ENCODE measurements at regions not wholly inside any gene's neighbourhood (a gene's known extent, or its start where the extent isn't known, plus 50 kb on each side); places are given as distances from the start of the nearest gene placed in this dataset.

GRCh38 chr2:220463876-220464275 is 836.4 kb downstream of the SLC4A3 start:
- no peak overlapping the region for H3K4me3 ChIP-seq
- no peaks in the 10 kb centered on the region for H3K27me3 ChIP-seq

GRCh38 chr2:220465700-220466099 is 838.3 kb downstream of the SLC4A3 start:
- H3K36me3 ChIP-seq, result no peaks in the 10 kb centered on the region
- H4K20me1 ChIP-seq, result no peaks in the 10 kb centered on the region
- H3K4me3 ChIP-seq, result no peak overlapping the region
- H3K9me3 ChIP-seq (replicated peaks in 1 of 11), result no peaks in the 10 kb centered on the region
- H3K4me1 ChIP-seq, result no peaks in the 10 kb centered on the region
- H3K9ac ChIP-seq, result no peak overlapping the region
- TF ChIP-seq Cebpa-rat (IDR thresholded peaks at IDR 0.05), result no peak
- no peak overlapping the region for H3K4me2 ChIP-seq
- no peaks in the 10 kb centered on the region for H3K27me3 ChIP-seq
- no peak overlapping the region for H3K27ac ChIP-seq

More at GRCh38 chr2:220463876-220464275, 836.4 kb downstream of the SLC4A3 start:
- no peaks in the 10 kb centered on the region for H3K9me3 ChIP-seq (replicated peaks in 1 of 11)
- H3K9ac ChIP-seq, result no peak overlapping the region
- H3K36me3 ChIP-seq, result no peaks in the 10 kb centered on the region
- H4K20me1 ChIP-seq, result no peaks in the 10 kb centered on the region
- H3K4me1 ChIP-seq, result no peaks in the 10 kb centered on the region
- H3K4me2 ChIP-seq, result no peak overlapping the region
- H3K27ac ChIP-seq, result no peak overlapping the region
- no peak for TF ChIP-seq Cebpa-rat (IDR thresholded peaks at IDR 0.05)

- no peaks in the 10 kb centered on the region for H3K36me3 ChIP-seq
- H3K4me3 ChIP-seq, result no peak overlapping the region
- H4K20me1 ChIP-seq, result no peaks in the 10 kb centered on the region
- H3K4me1 ChIP-seq, result no peaks in the 10 kb centered on the region
- no peak for TF ChIP-seq Cebpa-rat (IDR thresholded peaks at IDR 0.05)
- H3K27ac ChIP-seq, result no peak overlapping the region
- H3K27me3 ChIP-seq, result no peaks in the 10 kb centered on the region
- H3K9me3 ChIP-seq (replicated peaks in 1 of 11), result no peaks in the 10 kb centered on the region
- H3K9ac ChIP-seq, result no peak overlapping the region
- H3K4me2 ChIP-seq, result no peak overlapping the region
Measured at GRCh38 chr2:220466251-220466691, 838.8 kb downstream of the SLC4A3 start.

GRCh38 chr2:220469201-220469600 is 841.8 kb downstream of the SLC4A3 start:
- Histone ChIP-seq H3K4me1 (no peaks in the 10 kb centered on the region), H3K4me2 (no peak overlapping the region), H3K27ac (no peak overlapping the region), H4K20me1 (no peaks in the 10 kb centered on the region), H3K9ac (no peak overlapping the region), H3K36me3 (no peaks in the 10 kb centered on the region), H3K27me3 (no peaks in the 10 kb centered on the region), H3K4me3 (no peak overlapping the region), H3K9me3 (replicated peaks in 1 of 11) (no peaks in the 10 kb centered on the region)
- no peak for TF ChIP-seq Cebpa-rat (IDR thresholded peaks at IDR 0.05)

GRCh38 chr2:220473611-220474010 is 846.2 kb downstream of the SLC4A3 start:
- Histone ChIP-seq H3K4me2 (no peak overlapping the region), H3K4me1 (no peaks in the 10 kb centered on the region), H3K27me3 (no peaks in the 10 kb centered on the region)

GRCh38 chr2:220476877-220477276 is 849.4 kb downstream of the SLC4A3 start:
- Histone ChIP-seq H3K36me3 (no peaks in the 10 kb centered on the region), H3K27ac (no peak overlapping the region), H4K20me1 (no peaks in the 10 kb centered on the region), H3K9ac (no peak overlapping the region), H3K4me2 (no peak overlapping the region), H3K4me1 (no peaks in the 10 kb centered on the region), H3K27me3 (no peaks in the 10 kb centered on the region), H3K4me3 (no peak overlapping the region), H3K9me3 (replicated peaks in 1 of 11) (no peaks in the 10 kb centered on the region)
- no peak for TF ChIP-seq Cebpa-rat (IDR thresholded peaks at IDR 0.05)

More at GRCh38 chr2:220473611-220474010, 846.2 kb downstream of the SLC4A3 start:
- Histone ChIP-seq H3K36me3 (no peaks in the 10 kb centered on the region), H3K4me3 (no peak overlapping the region), H3K9me3 (replicated peaks in 1 of 11) (no peaks in the 10 kb centered on the region), H3K27ac (no peak overlapping the region), H3K9ac (no peak overlapping the region), H4K20me1 (no peaks in the 10 kb centered on the region)
- no peak for TF ChIP-seq Cebpa-rat (IDR thresholded peaks at IDR 0.05)

- no peak overlapping the region for H3K4me2 ChIP-seq
- H3K4me3 ChIP-seq, result no peak overlapping the region
- no peak overlapping the region for H3K27ac ChIP-seq
- H3K9ac ChIP-seq, result no peak overlapping the region
- no peaks in the 10 kb centered on the region for H3K36me3 ChIP-seq
- no peak for TF ChIP-seq Cebpa-rat (IDR thresholded peaks at IDR 0.05)
- H3K9me3 ChIP-seq (replicated peaks in 1 of 11), result no peaks in the 10 kb centered on the region
- H3K27me3 ChIP-seq, result no peaks in the 10 kb centered on the region
- no peaks in the 10 kb centered on the region for H3K4me1 ChIP-seq
- H4K20me1 ChIP-seq, result no peaks in the 10 kb centered on the region
Measured at GRCh38 chr2:220478305-220479058, 851.1 kb downstream of the SLC4A3 start.

- Histone ChIP-seq H3K27ac (no peak overlapping the region), H3K9me3 (replicated peaks in 1 of 11) (no peaks in the 10 kb centered on the region), H3K4me1 (no peaks in the 10 kb centered on the region), H4K20me1 (no peaks in the 10 kb centered on the region), H3K4me2 (no peak overlapping the region), H3K27me3 (no peaks in the 10 kb centered on the region), H3K4me3 (no peak overlapping the region), H3K9ac (no peak overlapping the region), H3K36me3 (no peaks in the 10 kb centered on the region)
- no peak for TF ChIP-seq Cebpa-rat (IDR thresholded peaks at IDR 0.05)
Measured at GRCh38 chr2:220482716-220483115, 855.3 kb downstream of the SLC4A3 start.

GRCh38 chr2:220489121-220489520 is 861.7 kb downstream of the SLC4A3 start:
- Histone ChIP-seq H3K4me2 (no peak overlapping the region), H3K36me3 (no peaks in the 10 kb centered on the region), H3K4me1 (no peaks in the 10 kb centered on the region), H3K27ac (no peak overlapping the region), H4K20me1 (no peaks in the 10 kb centered on the region), H3K9me3 (replicated peaks in 1 of 11) (no peaks in the 10 kb centered on the region), H3K4me3 (no peak overlapping the region), H3K27me3 (no peaks in the 10 kb centered on the region), H3K9ac (no peak overlapping the region)
- no peak for TF ChIP-seq Cebpa-rat (IDR thresholded peaks at IDR 0.05)

GRCh38 chr2:220491670-220492069 is 864.2 kb downstream of the SLC4A3 start:
- Histone ChIP-seq H3K4me2 (no peak overlapping the region), H3K4me3 (no peak overlapping the region), H3K36me3 (no peaks in the 10 kb centered on the region), H3K9ac (no peak overlapping the region), H3K27ac (no peak overlapping the region), H4K20me1 (no peaks in the 10 kb centered on the region), H3K27me3 (no peaks in the 10 kb centered on the region), H3K9me3 (replicated peaks in 1 of 11) (no peaks in the 10 kb centered on the region), H3K4me1 (no peaks in the 10 kb centered on the region)
- no peak for TF ChIP-seq Cebpa-rat (IDR thresholded peaks at IDR 0.05)
